Endothelial cell of umbilical vein (primary cell): ENCODE measurements at regions not wholly inside any gene's neighbourhood (a gene's known extent, or its start where the extent isn't known, plus 50 kb on each side); places are given as distances from the start of the nearest gene placed in this dataset.

Experiments used
- BruUV-seq: library from RNA; stranded (reverse); fragments of 400-500 nt; replicated peaks from 2 replicates; lab custom pipeline; 2021; lab: Mats Ljungman, UMichigan
- CTCF ChIA-PET: fragments of 300-600, 350-600 bp; sonication (Branson Sonifier 250); formaldehyde crosslinking; loops from one replicate; lab custom pipeline; 2021; ENCODE audit warnings: antibody characterized with exemption, inconsistent platforms; lab: Charles Lee
- POLR2A ChIA-PET: fragments of 300-600, 350-600 bp; sonication (Branson Sonifier 250); formaldehyde crosslinking; loops from one replicate; lab custom pipeline; 2021; ENCODE audit warnings: antibody characterized with exemption, inconsistent platforms; lab: Charles Lee
- DNase-seq: peaks from one replicate; pipeline ENCODE4 v3.0.0-alpha.2; 2011; ENCODE audit warnings: low read depth, low spot score
- FAIRE-seq: peaks from 2 replicates; lab custom pipeline; 2011; peaks lifted over from hg19 to GRCh38; lab: Jason Lieb, UNC
- H2AFZ ChIP-seq: 2 replicates; pipeline ENCODE4 v1.6.0; 2012; ENCODE audit warnings: low read depth, low read length, control low read depth, inconsistent platforms
- H3K27ac ChIP-seq: 2 replicates; pipeline ENCODE4 v1.5.1; 2011; ENCODE audit warnings: low read depth, mild to moderate bottlenecking, control low read depth, low read length, moderate library complexity; ENCODE audit not compliant: insufficient read depth
- H3K27me3 ChIP-seq, 2 experiments: 2 replicates each; pipeline versions ENCODE4 v1.6.0 to v1.6.1; 2011; ENCODE audit warnings: low read length in 2 of 2, mixed read lengths in 1 of 2; ENCODE audit not compliant: control insufficient read depth in 2 of 2, insufficient read depth in 2 of 2
- H3K36me3 ChIP-seq, 2 experiments: 2 replicates in 1 of 2; 3 replicates in 1 of 2; pipeline ENCODE4 v1.5.1; 2011; ENCODE audit warnings: low read length in 2 of 2, mild to moderate bottlenecking in 1 of 2, moderate library complexity in 1 of 2; ENCODE audit not compliant: control insufficient read depth in 2 of 2, insufficient read depth in 2 of 2; ENCODE audit errors: extremely low read depth in 1 of 2
- H3K4me1 ChIP-seq: 3 replicates; pipeline ENCODE4 v1.5.1; 2011; ENCODE audit warnings: mild to moderate bottlenecking, low read length; ENCODE audit not compliant: control insufficient read depth, insufficient read depth; ENCODE audit errors: extremely low read depth
- H3K4me2 ChIP-seq: 2 replicates; pipeline ENCODE4 v1.6.1; 2011; ENCODE audit warnings: low read length, control low read depth, mixed read lengths; ENCODE audit not compliant: insufficient read depth
- H3K4me3 ChIP-seq, 3 experiments: fragments of 200-600 bp in 1 of 3; sonication (generic), shearing (Covaris generic) in 1 of 3; replicated peaks in 1 of 3; 2 replicates each; pipeline ENCODE4 v1.5.1; 2011 to 2016; ENCODE audit warnings: control low read depth in 3 of 3, low read length in 3 of 3, mild to moderate bottlenecking in 2 of 3, inconsistent platforms in 1 of 3, low read depth in 1 of 3, moderate library complexity in 1 of 3; ENCODE audit not compliant: insufficient read depth in 1 of 3
- H3K79me2 ChIP-seq: 2 replicates; pipeline ENCODE4 v1.6.0; 2012; ENCODE audit warnings: low read length, inconsistent platforms; ENCODE audit not compliant: control insufficient read depth, insufficient read depth
- H3K9ac ChIP-seq: replicated peaks from 2 replicates; pipeline ENCODE3; 2011; ENCODE audit warnings: low read length, control low read depth; ENCODE audit not compliant: insufficient read depth; ENCODE audit errors: extremely low read depth
- H3K9me1 ChIP-seq: replicated peaks from 3 replicates; pipeline ENCODE4 v1.6.0; 2011; ENCODE audit warnings: mild to moderate bottlenecking, low read length; ENCODE audit not compliant: control insufficient read depth, insufficient read depth; ENCODE audit errors: extremely low read depth
- H3K9me3 ChIP-seq: replicated peaks from 2 replicates; pipeline ENCODE4 v1.5.1; 2012; ENCODE audit warnings: low read length, inconsistent platforms; ENCODE audit not compliant: control insufficient read depth, insufficient read depth
- H4K20me1 ChIP-seq: replicated peaks from 2 replicates; pipeline ENCODE3; 2011; ENCODE audit warnings: mild to moderate bottlenecking, low read length; ENCODE audit not compliant: control insufficient read depth, insufficient read depth; ENCODE audit errors: extremely low read depth
- CTCF ChIP-seq, 2 donors: IDR thresholded peaks; 1 replicate in 1 of 2; 2 replicates in 1 of 2; pipeline ENCODE4 v1.5.1; 2011; ENCODE audit warnings: low read length in 2 of 2, mild to moderate bottlenecking in 2 of 2, moderate library complexity in 2 of 2, control low read depth in 1 of 2, inconsistent platforms in 1 of 2, low read depth in 1 of 2; ENCODE audit not compliant: insufficient read depth in 1 of 2; ENCODE audit errors: extremely low read depth in 1 of 2
- EZH2 ChIP-seq: IDR thresholded peaks from 2 replicates; pipeline ENCODE4 v1.6.1; 2012; ENCODE audit warnings: borderline replicate concordance, low read depth, mild to moderate bottlenecking, moderate library complexity, low read length, inconsistent platforms; ENCODE audit not compliant: severe bottlenecking
- FOS ChIP-seq: IDR thresholded peaks from 2 replicates; pipeline ENCODE4 v1.6.1; 2011; ENCODE audit warnings: mild to moderate bottlenecking, low read length, moderate library complexity, borderline replicate concordance; ENCODE audit not compliant: insufficient read depth
- GATA2 ChIP-seq: IDR thresholded peaks from 2 replicates; pipeline ENCODE4 v1.7.0; 2011; ENCODE audit warnings: low read depth, mild to moderate bottlenecking, moderate library complexity, mixed read lengths, low read length; ENCODE audit not compliant: insufficient read length, insufficient read depth
- JUN ChIP-seq: IDR thresholded peaks from 2 replicates; pipeline ENCODE4 v1.6.1; 2011; ENCODE audit warnings: borderline replicate concordance, low read depth; ENCODE audit not compliant: insufficient read length, insufficient read depth
- MAX ChIP-seq: IDR thresholded peaks from 2 replicates; pipeline ENCODE4 v1.6.1; 2011; ENCODE audit not compliant: insufficient read depth, insufficient read length
- MYC ChIP-seq: IDR thresholded peaks from one replicate; pipeline ENCODE4 v1.6.1; 2011; ENCODE audit warnings: mild to moderate bottlenecking, low read depth, low read length
- POLR2A ChIP-seq: IDR thresholded peaks from 2 replicates; pipeline ENCODE4 v1.6.1; 2012; ENCODE audit warnings: low read depth, mild to moderate bottlenecking, control low read depth, low read length
- POLR2AphosphoS5 ChIP-seq: IDR thresholded peaks from 2 replicates; pipeline ENCODE4 v1.6.1; 2012; ENCODE audit warnings: low read depth, mild to moderate bottlenecking, control low read depth, low read length, moderate library complexity; ENCODE audit not compliant: insufficient read depth
- dilution Hi-C: fragments of 300-500 bp; cut with MboI; formaldehyde crosslinking; loops from one replicate; pipeline ENCODE4 v1.15.0; 2019; ENCODE audit warnings: low sequenced_read_pairs; ENCODE audit not compliant: extremely low pct_ligation_motif_present
- intact Hi-C: fragments of 100-400 bp; cut with micrococcal nuclease; formaldehyde crosslinking; loops from one replicate; pipeline ENCODE4 v1.10.0; 2022

- Histone ChIP-seq H3K4me2 (no peak overlapping the region), H2AFZ (no peak overlapping the region), H3K27ac (no peak overlapping the region), H3K4me1 (no peaks in the 10 kb centered on the region), H3K9me3 (no peaks in the 10 kb centered on the region), H3K9ac (no peak overlapping the region), H3K36me3 (no peaks in the 10 kb centered on the region), H4K20me1 (no peaks in the 10 kb centered on the region), H3K9me1 (no peaks in the 10 kb centered on the region), H3K79me2 (no peaks in the 10 kb centered on the region), H3K4me3 (no peak overlapping the region), H3K27me3 (no peaks in the 10 kb centered on the region)
- DNase-seq: no peak
- intact Hi-C loops (no loop called here), dilution Hi-C loops (no loop called here)
- no peak for TF ChIP-seq POLR2A
- no peak for TF ChIP-seq MAX
- TF ChIP-seq FOS: no peak
- TF ChIP-seq CTCF (IDR thresholded peaks at IDR 0.05; ENCODE audit: extremely low read depth in 1 of 2, insufficient read depth in 1 of 2, low read depth in 1 of 2, low read length in 2 of 2): no peak
- TF ChIP-seq EZH2: no peak
- TF ChIP-seq MYC: no peak
- TF ChIP-seq GATA2: no peak
- TF ChIP-seq JUN: no peak
- TF ChIP-seq POLR2AphosphoS5: no peak
- BruUV-seq: no TSS peak
- no peak for FAIRE-seq
- CTCF ChIA-PET: no interaction called here
- POLR2A ChIA-PET: no interaction called here
Measured at GRCh38 chr12:84562331-84562730, 350.3 kb downstream of the SLC6A15 start.
